RCC 7860 (cell line): ENCODE measurements at regions not wholly inside any gene's neighbourhood (a gene's known extent, or its start where the extent isn't known, plus 50 kb on each side); places are given as distances from the start of the nearest gene placed in this dataset.
"Not testable (repeated sequence)": the region's sequence is repeated elsewhere in the genome, so short reads cannot be mapped to it uniquely, and the experiment has no call there.

Experiments used
- DNase-seq: peaks from one replicate; pipeline ENCODE4 v3.0.0-alpha.2; 2015; ENCODE audit warnings: low spot score
- FAIRE-seq: peaks from 2 replicates; lab custom pipeline; 2012; peaks lifted over from hg19 to GRCh38; lab: Jason Lieb, UNC

DNA sequence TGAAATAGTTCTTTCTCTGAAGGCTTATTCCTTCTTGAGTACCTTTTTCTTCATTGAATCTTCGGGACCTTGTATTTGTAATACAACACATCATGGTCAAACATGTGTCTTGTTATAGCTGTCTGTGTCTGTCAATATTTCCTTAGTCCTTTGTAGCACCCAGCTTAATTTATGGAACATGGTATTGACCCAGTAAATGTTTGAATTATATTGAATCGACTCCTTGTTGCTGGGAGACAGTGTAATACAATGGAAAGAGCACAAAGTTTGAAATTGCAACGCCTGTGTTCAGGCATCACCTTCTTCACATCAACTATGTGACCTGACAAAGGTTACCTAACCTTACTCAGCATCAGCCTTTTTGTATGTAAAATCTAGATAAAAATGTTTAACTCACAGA, 267.2 kb upstream of the CYRIA start:
- FAIRE-seq: no peak
- DNase-seq: no peak

DNA sequence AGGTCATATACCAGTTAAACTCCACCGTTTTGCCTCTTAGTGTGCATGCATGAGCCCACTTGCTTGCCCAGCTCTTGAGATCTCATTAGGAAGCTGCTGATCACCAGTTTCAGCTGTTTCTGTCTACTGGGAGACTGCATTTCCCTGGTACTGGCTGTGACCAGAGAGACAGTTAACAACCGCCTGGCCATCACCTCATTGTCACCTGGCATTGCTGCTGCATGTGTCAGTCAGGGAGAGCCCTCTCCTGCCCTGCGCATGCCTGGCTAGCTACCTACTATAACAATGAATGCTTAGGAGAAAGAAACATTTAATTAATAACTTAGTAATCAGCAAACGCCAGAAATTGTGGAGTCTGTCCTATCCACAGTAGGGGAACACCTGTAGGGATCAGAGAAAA, 265.8 kb upstream of the CYRIA start:
- FAIRE-seq: no peak
- DNase-seq: no peak

DNA sequence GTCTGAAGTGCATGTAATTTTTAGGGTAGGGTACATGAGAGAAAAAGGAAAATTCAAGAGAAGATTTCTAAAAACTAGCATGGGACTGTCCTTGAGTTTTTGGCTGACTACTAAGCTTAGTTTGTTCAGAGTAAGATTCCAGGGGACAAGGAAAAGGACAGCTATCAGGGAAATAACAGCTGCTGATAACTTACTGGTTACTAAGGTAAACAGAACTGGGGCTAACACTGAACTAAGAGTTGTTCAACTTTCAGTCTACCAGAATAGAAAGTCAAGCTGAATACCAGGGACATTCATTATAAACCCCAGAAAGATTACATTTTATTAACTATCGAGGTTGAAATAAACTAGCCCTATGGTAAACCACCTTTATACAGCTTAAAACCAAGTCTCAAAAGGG, 261.8 kb upstream of the CYRIA start:
- no peak for DNase-seq
- no peak for FAIRE-seq

DNA sequence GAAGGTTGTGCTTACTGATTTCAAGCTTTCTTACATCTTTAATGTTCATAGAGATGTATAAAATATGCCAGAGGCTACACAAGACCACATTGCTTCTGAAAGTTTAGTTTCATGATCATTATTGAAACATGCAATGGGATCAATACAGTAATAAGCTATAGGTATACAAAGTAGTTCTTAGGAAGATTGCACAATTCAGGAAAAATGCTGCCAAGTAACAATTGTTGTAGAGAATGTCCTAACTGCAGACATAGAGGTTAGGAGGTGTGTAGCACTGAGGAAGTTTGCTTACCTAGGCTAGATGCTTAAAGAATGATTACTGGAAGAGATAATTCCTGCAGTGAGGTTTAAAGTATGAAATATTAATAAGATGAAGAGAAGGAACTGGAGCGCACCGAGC, 259.5 kb upstream of the CYRIA start:
- DNase-seq (no peak), FAIRE-seq (no peak)

DNA sequence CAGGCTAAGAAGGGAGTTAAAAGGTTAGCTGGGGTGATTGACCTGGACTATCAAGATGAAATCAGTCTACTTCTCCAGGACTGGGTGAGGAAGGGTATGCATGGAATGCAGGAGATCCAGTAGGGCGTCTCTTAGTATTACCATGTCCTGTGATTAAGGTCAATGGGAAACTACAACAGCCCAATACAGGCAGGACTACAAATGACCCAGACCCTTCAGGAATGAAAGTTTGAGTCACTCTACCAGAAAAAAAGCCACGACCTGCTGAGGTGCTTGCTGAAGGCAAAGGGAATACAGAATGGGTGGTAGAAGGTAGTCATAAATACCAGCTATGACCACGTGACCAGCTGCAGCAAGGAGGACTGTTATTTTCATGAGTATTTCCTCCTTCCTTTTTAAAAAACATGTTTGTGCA, 249.7 kb upstream of the CYRIA start:
- not testable (repeated sequence) for DNase-seq, FAIRE-seq

DNA sequence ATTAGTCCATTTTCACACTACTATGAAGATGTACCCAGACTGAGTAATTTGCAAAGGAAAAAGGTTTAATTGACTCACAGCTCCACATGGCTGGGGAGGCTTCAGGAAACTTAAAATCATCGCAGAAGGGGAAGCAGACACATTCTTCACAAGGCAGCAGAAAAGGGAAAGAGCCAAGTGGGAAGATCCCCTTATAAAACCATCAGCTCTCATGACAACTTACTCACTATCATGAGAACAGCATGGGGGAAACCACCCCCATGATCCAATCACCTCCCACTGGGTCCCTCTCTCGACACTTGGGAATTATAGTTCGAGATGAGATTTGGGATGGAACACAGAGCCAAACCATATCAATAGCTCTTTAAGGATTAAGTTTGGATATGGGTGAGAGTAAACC, 246.1 kb upstream of the CYRIA start:
- DNase-seq: no peak
- no peak for FAIRE-seq

DNA sequence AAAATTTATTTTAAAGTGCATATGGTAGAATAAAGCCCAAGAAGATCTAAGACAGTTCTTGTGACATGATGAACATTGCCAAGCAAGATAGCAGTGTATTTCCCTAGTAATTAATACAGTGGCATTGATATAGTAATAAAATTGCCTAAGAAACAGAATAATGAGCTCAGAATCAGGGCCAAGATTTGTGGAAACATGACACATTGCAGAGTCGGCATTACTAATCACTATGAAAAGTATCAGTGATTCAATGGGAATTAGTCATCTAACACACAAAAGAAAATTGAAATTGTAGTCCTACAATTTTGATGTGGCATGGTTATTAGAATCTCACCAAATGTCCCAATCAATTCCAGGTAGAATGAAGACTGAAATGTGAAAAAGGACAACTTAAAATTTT, 243.0 kb upstream of the CYRIA start:
- DNase-seq: no peak
- FAIRE-seq: no peak

DNA sequence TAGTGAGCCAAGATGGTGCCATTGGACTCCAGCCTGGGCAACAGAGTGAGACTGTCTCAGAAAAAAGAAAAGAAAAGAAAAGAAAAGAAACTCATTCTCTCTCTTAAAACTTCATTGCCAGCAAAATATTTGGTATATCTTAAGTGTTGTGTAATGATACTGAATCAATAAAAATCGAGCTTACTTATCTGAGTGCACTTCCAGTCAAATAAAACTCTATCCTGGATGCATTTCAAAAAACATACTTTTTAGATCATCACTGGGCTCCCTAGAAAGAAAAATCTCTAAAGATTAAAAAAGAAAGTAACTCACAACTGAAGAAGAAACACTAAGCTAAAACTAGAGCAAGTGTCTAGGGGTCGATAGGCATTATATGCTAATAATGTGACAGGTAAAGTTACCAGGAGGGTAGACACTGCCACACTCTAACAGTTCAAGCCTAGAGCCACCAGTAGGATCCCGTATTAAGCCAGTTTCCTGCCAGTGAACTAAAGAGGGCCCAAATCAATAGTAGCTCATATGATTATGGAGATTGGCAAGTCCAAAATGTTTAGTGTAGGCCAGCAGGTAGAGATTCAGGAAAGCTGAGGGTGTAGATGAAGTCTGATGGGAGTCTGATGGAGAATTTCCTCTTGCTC, 242.1 kb upstream of the CYRIA start:
- DNase-seq (no peak), FAIRE-seq (no peak)

DNA sequence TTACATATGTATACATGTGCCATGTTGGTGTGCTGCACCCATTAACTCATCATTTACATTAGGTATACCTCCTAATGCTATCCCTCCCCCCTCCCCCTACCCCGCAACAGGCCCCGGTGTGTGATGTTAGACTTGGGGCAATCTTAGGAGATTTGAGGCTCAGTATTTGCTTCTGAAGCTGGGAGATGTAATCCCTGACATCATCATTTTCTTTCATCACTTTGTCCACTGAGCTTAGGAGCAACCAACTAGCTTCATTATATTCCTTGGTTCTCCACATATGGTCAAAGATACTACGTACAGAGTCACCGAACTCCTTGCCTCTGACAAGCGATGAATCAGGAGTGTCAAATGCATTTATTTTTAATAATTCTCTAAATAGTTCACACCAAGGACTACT, 239.7 kb upstream of the CYRIA start:
- FAIRE-seq, DNase-seq: not testable (repeated sequence)

DNA sequence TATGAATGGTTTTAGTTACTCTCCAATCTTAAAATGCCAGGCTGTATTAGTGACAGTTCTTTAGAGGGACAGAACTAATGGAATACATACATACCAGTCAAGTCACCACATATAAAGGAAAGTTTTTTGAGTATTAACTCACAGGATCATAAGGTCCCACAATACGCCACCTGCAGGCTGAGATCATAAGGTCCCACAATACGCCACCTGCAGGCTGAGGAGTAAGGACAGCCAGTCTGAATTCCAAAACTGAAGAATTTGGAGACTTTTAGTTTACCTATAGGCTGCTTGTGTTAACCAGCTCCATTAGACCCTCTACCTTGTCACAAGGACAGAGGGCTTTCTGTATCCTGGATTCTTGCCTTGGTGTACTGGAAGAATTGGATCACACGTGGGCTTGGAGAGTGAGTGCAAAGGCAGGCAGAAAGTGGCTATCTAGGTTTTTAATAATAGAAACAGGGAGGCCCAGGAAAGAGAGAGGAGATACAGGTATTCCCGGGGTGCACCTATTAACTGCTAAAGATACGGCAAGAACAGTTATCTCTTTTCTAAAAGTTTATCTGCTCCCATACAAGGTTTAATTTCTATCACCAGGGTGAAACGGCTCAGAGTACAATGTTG, 234.9 kb upstream of the CYRIA start:
- FAIRE-seq (no peak), DNase-seq (no peak)

DNA sequence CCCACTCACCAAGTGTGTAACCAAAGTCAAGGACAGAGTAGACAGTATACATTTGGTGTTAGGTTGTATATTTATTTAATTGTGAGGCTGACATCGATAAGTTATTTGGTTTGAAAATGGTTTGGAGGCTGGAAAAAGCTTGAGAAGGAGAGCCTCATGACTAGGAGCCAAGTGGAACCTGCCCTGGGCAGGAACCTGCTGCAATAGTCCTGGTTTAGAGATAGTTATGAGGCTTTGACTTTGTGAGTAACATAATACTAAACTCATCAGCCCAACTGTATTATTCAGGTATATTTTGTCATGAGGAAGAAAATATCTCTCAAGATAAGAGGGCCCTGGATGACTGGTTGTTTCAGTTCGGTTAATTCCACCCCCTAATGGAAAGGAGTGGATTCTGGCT, 234.3 kb upstream of the CYRIA start:
- no peak for DNase-seq
- FAIRE-seq: no peak

DNA sequence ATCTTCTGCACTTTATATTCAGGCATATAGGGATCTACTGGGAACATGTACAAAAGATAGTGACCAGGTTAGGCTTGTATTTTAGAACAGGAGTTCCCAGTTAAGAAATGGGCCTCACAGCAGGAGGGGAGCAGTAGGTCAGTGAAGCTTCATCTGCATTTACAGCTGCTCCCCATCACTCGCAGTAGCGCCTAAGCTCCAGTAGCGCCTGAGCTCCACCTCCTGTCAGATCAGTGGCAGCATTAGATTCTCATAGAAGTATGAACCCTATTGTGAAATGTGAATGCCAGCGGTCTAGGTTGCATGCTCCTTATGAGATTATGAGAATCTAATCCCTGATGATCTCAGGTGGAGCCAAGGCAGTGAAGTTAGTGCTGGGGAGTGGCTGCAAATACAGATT, 224.4 kb upstream of the CYRIA start:
- DNase-seq: no peak
- FAIRE-seq: no peak

DNA sequence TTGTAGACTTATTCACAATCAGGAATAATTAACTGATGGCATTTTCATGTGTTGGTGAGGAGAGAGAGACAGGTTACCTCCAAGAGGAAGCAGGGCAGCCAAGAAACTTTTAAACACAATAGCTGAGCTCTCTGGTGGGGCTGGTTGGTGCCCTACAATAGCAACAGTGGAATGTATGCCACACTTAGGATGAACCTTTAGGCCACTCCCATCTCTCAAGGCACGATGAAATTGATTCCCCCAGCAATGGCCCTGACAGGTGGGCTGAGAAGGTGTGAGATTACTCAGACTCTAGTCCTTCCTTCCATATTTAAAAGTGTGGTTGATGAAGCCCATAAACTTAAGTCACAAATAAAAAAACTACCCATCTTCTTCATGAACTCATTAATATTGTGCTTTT, 219.4 kb upstream of the CYRIA start:
- no peak for FAIRE-seq
- DNase-seq: no peak

DNA sequence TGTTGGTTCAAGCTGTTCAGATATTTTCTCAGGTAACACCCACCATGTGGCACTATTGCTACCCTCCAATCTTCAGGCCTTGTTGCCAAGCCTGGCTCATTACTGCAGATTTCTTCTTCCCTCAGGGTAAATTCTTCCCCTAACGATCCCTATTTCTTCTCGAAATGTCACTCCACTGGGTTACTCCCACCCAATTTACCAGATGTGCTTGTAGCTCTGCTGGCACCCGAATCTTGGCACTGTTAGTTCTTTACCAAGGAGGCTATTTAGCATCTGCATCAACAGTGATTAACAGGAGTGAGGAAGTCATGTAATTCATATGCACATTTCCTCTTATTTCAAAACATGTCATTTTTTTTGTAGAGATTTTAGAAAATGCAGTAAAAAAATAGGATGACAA, 217.1 kb upstream of the CYRIA start:
- DNase-seq (no peak), FAIRE-seq (no peak)

DNA sequence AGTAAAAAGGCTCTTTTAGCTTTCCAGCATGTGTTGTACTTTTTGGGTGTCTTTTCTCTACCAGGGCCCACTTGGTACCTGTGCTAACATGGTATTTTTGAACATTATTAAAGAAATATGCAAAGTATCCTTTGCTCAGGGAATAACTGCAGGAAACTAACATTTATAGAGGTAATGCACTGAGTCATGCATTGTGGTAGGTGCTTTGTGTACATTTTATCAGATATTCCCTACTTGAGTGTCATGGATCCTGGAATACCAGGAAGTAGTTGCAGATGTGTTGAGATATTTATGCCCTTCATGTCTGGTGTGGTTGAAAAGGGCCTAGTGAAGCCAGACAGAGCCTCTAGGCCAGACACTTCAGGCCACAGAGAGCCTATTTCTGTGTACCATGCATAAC, 215.5 kb upstream of the CYRIA start:
- no peak for DNase-seq
- no peak for FAIRE-seq

DNA sequence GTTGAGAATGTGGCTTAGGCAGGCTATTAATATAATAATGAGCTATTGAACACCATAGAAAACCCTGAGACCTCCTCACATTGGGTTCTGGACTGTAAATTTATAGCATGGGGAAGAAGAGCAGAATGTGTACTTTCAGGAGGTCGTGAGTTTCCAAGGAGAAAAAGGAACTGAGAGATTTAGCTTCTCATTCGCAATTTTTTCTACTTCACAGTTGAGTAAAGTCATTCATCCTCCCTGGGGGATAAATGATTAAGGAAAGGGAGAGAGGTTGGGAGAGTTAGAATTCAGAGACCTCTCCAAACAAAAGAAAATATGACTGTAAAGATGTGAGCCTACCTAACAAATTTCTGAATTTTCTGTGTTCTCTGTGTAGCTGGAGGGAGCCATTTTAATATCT, 205.8 kb upstream of the CYRIA start:
- DNase-seq (no peak), FAIRE-seq (no peak)

DNA sequence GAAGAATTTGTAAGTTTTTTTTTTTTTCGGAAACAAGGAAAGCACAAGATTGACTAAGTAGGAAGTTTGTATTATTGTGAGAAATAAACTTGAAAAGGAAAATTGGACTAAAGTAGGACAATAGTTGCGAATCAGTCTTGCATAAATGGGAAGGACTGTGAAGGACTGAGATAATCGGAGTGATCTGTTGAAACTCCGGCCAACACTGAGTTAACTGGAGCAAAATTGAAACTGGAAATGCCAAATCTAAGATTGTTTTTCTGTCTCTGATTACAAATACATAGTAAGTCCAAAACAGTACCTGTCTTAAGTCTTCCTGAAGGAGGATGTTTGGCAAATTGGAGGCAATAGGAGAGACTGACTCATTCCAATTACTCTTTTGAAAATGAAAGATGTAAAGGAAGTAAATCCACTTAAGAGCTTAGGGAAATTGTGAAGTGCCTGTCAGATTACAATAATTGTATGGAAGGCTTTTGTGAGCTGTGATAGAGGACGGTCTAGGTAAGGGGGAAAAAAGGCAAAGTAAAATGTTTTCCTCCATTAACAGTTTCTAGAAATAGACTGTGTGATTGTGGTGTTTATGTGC, 204.9 kb upstream of the CYRIA start:
- DNase-seq (no peak), FAIRE-seq (no peak)

DNA sequence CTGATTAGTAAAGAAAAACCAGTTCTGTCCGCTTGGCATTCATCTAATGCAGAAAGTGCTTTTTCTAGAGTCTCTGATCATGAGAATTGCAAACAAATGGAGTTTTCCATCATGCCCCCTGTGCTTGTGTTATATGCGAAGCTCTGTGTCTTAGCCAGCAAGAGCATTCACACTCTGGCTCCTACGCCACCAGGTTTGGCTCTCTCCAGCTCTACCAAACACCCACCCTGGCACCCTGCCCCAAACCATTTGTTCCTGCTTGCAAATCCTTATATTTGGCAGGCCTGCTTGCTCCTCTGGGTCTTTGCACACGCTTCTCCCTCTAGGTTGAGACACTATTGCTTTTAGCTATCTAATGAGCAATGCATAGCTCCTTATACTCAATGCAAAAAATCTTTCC, 204.1 kb upstream of the CYRIA start:
- DNase-seq (no peak), FAIRE-seq (no peak)

DNA sequence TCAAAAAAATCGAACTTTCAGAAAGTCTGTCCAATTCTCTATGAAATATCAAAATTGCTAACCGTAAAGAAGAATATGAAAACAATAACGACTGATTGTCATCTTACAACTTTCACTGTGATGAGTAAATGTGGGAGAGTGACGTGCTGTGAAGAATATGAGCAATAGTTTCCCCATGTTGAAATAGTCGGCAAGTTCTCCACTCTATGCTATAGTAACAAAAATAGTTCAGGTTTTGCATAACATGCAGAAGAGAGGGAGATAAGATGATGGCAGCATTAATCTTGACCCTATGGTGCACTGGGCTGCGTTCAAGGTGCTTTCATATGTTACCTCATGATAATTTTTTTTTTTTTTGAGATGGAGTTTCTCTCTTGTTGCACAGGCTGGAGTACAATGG, 196.8 kb upstream of the CYRIA start:
- DNase-seq: no peak
- no peak for FAIRE-seq

DNA sequence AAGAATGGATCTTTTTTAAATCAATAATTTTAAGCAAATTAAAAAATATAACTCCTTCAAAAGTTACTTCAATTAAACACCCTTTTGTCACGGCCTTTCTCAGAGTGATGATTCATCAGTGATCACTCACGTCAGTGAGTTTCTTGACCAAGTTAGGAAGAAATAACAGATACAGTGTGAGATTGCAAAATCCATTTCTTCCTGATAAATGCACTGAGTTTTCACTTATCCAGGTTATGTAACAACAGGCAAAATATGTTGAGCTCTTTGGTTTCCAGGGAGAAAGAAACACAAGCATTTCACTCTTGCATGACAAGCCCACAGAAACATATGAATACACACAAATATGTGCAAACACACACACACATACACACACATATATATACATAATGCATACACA, 195.9 kb upstream of the CYRIA start:
- no peak for DNase-seq
- FAIRE-seq: no peak

DNA sequence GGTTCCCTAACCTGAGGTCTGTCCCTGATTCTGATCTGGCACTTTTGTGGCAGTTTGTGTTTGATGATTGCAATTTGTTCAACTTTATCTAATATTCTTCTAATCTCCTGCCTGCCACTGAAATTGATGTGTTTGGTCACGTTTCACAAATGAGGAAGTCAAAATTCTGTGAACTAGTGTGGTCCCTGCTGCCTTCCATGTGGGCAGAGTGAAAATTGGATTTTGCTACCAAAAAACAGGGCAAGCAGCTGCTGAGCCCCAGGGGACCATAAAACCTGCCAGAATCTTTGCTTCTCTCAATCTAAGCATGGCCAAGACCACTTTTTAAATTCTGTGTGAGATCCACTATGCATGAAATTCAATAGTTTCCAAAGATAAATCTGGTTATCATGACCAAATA, 195.5 kb upstream of the CYRIA start:
- FAIRE-seq (no peak), DNase-seq (no peak)

DNA sequence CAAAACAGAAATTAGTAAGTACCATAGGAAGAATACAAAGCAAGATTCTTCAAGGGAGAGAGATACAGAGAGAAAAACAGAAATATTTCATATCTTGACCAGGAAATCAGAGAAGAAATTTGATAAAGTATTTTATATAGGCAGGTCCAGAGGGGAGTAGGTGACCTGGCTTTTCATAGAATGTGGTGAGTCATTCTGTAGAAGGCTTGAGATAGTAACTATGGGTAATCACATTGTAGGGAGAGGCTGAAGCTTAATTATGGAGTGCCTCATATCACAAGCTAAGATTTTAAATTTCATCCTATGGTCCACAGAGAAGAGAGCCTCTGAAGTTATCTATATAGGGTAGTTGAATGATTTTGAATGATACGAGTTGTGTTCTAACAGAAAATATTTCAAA, 195.0 kb upstream of the CYRIA start:
- no peak for FAIRE-seq
- no peak for DNase-seq

DNA sequence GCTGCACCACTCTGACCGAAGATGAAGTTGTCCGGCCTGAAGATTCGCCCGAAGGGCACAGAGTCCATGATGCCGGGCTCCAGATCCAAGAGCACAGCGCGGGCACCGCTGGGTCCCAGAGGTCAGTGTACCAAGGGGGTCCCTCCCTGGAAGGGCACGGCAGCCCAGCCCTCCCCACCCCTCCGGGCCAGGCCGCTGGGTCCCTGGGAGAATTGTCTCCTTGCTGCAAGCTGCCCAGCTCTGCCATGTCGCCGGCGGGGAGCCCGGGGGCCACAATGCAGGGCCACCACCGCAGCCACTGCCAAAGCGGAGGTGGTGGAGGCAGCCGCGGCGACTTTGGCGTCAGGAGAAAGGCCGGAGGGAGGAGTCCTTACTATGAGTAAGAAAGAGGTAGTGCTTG, 189.5 kb upstream of the CYRIA start:
- no peak for FAIRE-seq

More for the DNA sequence above, 189.5 kb upstream of the CYRIA start:
- no peak for DNase-seq
